ENCODE measurements at regions not wholly inside any gene's neighbourhood (a gene's known extent, or its start where the extent isn't known, plus 50 kb on each side); places are given as distances from the start of the nearest gene placed in this dataset.
"Not testable (repeated sequence)": the region's sequence is repeated elsewhere in the genome, so short reads cannot be mapped to it uniquely, and the experiment has no call there.

- DNase-seq = peak; percentile 10
These were observed 1946.0 kb upstream of the RAG2 start for GRCh38 chr11:38543986-38544385.

DNA sequence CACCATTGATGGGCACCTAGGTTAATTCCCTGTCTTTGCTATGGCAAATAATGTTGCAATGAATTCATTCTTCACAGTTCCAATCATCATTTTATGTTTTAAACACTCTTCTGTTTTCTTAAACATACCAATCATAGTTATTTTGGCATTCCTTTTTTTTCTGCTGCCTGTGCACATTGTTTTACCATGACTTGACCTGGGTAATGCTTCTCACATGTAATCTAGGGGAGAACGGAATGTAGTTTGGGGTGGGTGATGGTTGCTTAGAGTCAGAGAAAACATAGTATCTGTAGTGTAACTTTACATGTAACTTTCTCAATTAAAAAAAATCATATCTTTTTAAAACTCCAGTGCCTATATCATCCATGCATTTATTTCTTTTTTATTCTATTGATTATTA lies 1945.3 kb upstream of the RAG2 start:
- no peak for DNase-seq

- DNase-seq = peak; percentile 97
These were observed 1941.0 kb upstream of the RAG2 start for GRCh38 chr11:38538866-38539680.

- DNase-seq = no peak
These were observed 1932.2 kb upstream of the RAG2 start for GRCh38 chr11:38530226-38530625.

DNA sequence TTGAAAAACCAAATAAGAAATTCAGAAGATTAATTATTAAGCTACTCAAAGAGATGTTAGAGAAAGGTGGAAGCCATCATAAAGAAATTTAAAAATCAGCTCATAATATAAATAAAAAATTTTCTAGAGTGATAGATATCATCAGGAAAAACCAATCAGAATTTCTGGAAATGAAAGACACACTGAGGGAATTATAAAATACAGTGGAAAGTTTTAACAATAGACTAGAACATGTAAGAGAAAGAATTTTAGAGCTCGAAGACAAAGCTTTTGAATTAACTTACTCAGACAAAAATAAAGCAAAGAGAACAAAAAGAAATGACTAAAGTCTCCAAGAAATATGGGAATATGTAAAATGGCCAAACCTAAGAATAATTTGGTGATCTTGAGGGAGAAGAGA lies 1926.9 kb upstream of the RAG2 start:
- no peak for DNase-seq

- DNase-seq = no peak
These were observed 1920.0 kb upstream of the RAG2 start for GRCh38 chr11:38517991-38518390.

GRCh38 chr11:38512830-38513229 lies 1914.8 kb upstream of the RAG2 start:
- not testable (repeated sequence) for DNase-seq

GRCh38 chr11:38510041-38510440 lies 1912.0 kb upstream of the RAG2 start:
- peak; percentile 29 for DNase-seq

DNA sequence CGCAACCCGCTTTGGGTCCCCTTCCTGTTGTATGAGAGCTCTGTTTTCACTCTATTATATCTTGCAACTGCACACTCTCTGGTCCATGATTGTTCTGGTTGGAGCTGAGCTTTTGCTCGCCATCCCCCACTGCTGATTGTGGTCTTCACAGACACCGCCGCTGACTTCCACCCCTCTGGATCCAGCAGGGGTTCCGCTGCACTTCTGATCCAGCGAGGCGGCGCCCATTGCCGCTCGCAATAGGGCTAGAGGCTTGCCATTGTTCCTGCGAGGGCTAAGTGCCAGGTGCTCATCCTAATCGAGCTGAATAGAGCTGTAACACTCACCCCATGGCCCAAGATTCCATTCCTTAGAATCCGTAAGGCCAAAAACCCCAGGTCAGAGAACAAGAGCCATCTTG lies 1905.8 kb upstream of the RAG2 start:
- no peak for DNase-seq

- DNase-seq = no peak
These were observed 1900.7 kb upstream of the RAG2 start for GRCh38 chr11:38498721-38499120.

- DNase-seq = no peak
These were observed 1894.0 kb upstream of the RAG2 start for GRCh38 chr11:38491986-38492385.

GRCh38 chr11:38481391-38481790 lies 1883.4 kb upstream of the RAG2 start:
- DNase-seq = no peak

- no peak for DNase-seq
These were observed 1879.0 kb upstream of the RAG2 start for GRCh38 chr11:38476808-38477575.

- DNase-seq = no peak
These were observed 1863.7 kb upstream of the RAG2 start for GRCh38 chr11:38461751-38462150.

- DNase-seq = no peak
These were observed 1862.9 kb upstream of the RAG2 start for GRCh38 chr11:38460896-38461295.

- DNase-seq = no peak
These were observed 1862.4 kb upstream of the RAG2 start for GRCh38 chr11:38460429-38460828.

DNA sequence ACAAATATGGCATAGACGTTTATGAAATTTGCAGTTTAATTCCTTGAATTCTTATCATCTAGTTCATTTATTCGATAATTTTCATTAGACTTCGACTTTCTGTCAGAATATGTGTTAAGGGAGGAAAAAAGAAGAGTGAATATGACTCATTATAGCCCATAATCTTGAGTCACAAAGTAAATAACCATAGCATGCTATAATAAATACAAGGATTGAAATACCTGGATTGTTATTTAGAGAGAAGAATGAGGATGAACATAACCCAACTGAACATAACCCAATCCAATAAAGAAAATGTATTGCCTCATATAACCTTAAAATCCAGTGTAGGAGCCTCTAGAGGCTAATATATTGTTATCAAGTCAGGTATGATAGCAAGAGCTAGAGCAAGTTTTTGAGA lies 1858.3 kb upstream of the RAG2 start:
- no peak for DNase-seq

GRCh38 chr11:38448284-38448683 lies 1850.2 kb upstream of the RAG2 start:
- DNase-seq = no peak

DNA sequence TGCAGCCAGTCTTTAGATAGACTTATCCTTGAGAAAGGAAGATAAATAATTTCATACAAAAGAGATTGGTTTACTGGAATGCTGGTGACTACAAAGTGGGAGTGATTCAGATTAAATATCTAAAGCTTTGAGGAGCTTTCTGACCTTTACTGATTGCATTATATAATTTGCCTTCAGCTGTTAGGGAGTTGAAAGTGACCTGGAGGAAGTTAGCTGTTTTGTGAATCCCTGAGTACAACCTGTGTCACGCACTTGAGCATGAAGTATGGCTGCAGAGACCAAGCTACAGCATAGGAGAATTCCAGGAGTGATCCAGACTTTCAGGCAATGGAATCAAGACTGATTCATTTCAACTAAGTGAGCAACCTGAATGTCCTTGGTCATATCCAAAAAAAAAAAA lies 1848.3 kb upstream of the RAG2 start:
- DNase-seq = no peak

DNA sequence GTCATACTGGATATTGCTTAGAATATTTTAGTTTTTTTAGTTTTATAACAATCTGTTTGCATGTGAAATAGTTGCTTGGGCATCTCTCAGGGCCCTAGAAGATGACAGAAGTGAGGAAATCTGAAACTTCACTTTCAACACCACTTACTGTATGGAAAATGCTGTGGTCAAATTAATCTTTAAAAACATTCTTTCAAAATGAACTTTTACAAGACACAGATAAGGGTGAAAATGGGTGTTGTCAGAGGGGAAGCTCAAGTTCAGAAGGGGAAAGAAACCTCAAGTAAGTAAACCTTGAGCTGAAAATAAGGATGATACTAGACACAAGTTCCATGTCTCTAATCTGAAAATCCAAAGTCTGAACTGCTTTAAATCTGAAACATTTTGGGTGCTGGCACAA lies 1840.1 kb upstream of the RAG2 start:
- peak; percentile 64 for DNase-seq

DNA sequence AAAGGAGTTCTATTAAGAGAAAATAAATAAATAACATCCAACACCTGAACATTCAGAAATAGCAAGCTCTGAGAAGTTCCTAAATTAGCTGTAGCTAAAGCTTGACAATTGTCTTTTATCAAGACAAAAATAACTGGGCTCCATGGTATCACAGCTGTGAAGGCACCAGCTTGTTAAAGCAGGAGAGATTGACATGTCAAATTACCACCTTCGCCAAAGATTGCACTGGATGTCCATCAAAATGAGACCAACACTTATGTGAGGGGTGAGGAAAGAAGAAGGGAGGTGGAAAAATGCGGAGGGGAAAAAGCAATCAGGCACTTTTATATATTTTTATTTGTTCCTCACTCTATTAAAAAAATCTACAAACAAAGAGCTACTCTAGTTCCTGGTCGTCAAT lies 1827.5 kb upstream of the RAG2 start:
- DNase-seq = no peak

GRCh38 chr11:38423042-38423441 lies 1825.0 kb upstream of the RAG2 start:
- DNase-seq = no peak

DNA sequence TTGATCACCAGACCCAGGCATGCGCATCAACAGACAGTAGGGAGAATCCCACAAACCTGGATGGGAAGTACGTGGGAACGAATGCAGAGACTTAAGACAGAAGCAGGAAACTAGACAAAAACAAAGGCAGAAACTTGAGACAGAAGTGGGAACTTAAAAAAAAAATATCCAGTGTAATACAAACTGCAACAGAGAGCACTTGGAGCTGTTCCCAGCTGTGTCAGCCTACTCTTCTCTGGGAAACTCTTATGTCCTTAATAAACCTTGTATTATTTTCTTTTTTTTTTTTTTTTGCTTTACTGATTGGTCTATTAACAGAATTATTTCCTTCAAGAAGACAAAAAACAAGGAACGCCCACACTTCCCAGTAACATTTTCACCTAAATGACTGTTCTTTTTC lies 1818.1 kb upstream of the RAG2 start:
- no peak for DNase-seq

DNA sequence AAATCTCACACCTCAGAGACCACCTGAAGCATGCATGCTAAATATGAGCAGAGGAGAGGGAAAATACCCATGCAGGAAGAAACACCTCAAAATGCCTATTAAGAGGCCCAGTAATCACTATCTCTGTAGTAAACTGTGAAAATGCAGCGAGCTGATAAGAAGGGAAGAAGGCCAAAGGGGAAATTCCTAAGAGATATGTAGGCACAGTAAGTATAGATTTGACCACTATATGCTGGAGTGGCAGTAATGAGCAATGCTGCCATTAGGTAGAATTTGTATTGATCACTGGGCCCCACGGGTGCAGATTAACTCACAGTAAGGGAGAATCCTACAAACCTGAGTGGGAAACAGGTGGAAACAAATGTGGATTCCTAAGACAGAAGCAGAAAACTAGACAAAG lies 1813.1 kb upstream of the RAG2 start:
- peak; percentile 73 for DNase-seq
